H1 (cell line): ENCODE measurements at regions not wholly inside any gene's neighbourhood (a gene's known extent, or its start where the extent isn't known, plus 50 kb on each side); places are given as distances from the start of the nearest gene placed in this dataset.

Experiments
- BACH1 ChIP-seq: IDR thresholded peaks from 2 replicates; pipeline ENCODE4 v1.6.1; 2012; ENCODE audit warnings: low read length, improper control_type of control experiment
- EP300 ChIP-seq, 2 experiments: IDR thresholded peaks; 1 replicate in 1 of 2; 2 replicates in 1 of 2; pipeline ENCODE4 v1.6.1; 2011 to 2012; ENCODE audit warnings: low read depth in 2 of 2, low read length in 2 of 2, mild to moderate bottlenecking in 2 of 2, borderline replicate concordance in 1 of 2, inconsistent platforms in 1 of 2, moderate library complexity in 1 of 2
- EZH2 ChIP-seq: fragments of 200-600 bp; sonication (generic); IDR thresholded peaks from 2 replicates; pipeline ENCODE4 v1.7.1; 2012; ENCODE audit warnings: low read depth, mild to moderate bottlenecking, moderate library complexity, low read length, inconsistent platforms; ENCODE audit not compliant: severe bottlenecking
- GABPA ChIP-seq: IDR thresholded peaks from 2 replicates; pipeline ENCODE4 v1.6.1; 2011; ENCODE audit warnings: mild to moderate bottlenecking, low read length, moderate library complexity, borderline replicate concordance; ENCODE audit not compliant: insufficient read depth
- HDAC6 ChIP-seq: IDR thresholded peaks from one replicate; pipeline ENCODE4 v1.7.1; 2012; ENCODE audit warnings: low read depth, mild to moderate bottlenecking, inconsistent platforms, low read length, moderate library complexity
- KDM5A ChIP-seq: fragments of 200-600 bp; IDR thresholded peaks from 2 replicates; pipeline ENCODE4 v1.7.1; 2012; ENCODE audit warnings: mild to moderate bottlenecking, low read length, inconsistent platforms, mixed read lengths
- POLR2A ChIP-seq, 2 experiments: IDR thresholded peaks; 1 replicate in 1 of 2; 2 replicates in 1 of 2; pipeline ENCODE4 v1.6.1; 2011; ENCODE audit warnings: low read depth in 2 of 2, low read length in 2 of 2, mild to moderate bottlenecking in 2 of 2; ENCODE audit errors: control extremely low read depth in 1 of 2
- POLR2AphosphoS5 ChIP-seq: IDR thresholded peaks from 2 replicates; pipeline ENCODE4 v1.6.1; 2011; ENCODE audit warnings: low read depth, low read length
- RAD21 ChIP-seq, 2 experiments: IDR thresholded peaks in 1 of 2; conservative IDR thresholded peaks in 1 of 2; 2 replicates each; pipeline ENCODE4 v1.6.1; 2011; ENCODE audit warnings: low read depth in 2 of 2, low read length in 2 of 2, improper control_type of control experiment in 1 of 2, inconsistent platforms in 1 of 2, mild to moderate bottlenecking in 1 of 2, moderate library complexity in 1 of 2
- SIN3A ChIP-seq, 2 experiments: IDR thresholded peaks in 1 of 2; conservative IDR thresholded peaks in 1 of 2; 2 replicates each; pipeline ENCODE4 v1.6.1; 2011 to 2012; ENCODE audit warnings: low read length in 2 of 2, improper control_type of control experiment in 1 of 2, low read depth in 1 of 2, mild to moderate bottlenecking in 1 of 2
- TF ChIP-seq, protein P1 (sequence below): IDR thresholded peaks from 2 replicates; pipeline ENCODE4 v1.6.1; 2011; ENCODE audit warnings: low read length, improper control_type of control experiment
- TF ChIP-seq, protein P2 (sequence below), 3 experiments: IDR thresholded peaks; 1 replicate in 2 of 3; 2 replicates in 1 of 3; pipeline versions ENCODE4 v1.5.1 to v1.6.1; 2011; ENCODE audit warnings: low read length in 3 of 3, mild to moderate bottlenecking in 3 of 3, inconsistent platforms in 2 of 3, low read depth in 1 of 3, moderate library complexity in 1 of 3; ENCODE audit not compliant: insufficient read depth in 1 of 3; ENCODE audit errors: control extremely low read depth in 1 of 3
- TF ChIP-seq, protein P3 (sequence below): IDR thresholded peaks from 2 replicates; pipeline ENCODE4 v1.6.1; 2011; ENCODE audit warnings: low read depth, mild to moderate bottlenecking, low read length; ENCODE audit not compliant: insufficient read depth

GRCh38 chr4:126647756-126648397 is 984.9 kb upstream of the INTU start:
- TF ChIP-seq POLR2AphosphoS5: no peak
- no peak for TF ChIP-seq POLR2A (IDR thresholded peaks at IDR 0.05; ENCODE audit: control extremely low read depth in 1 of 2, low read depth in 2 of 2, low read length in 2 of 2)
- TF ChIP-seq, protein P1, sequence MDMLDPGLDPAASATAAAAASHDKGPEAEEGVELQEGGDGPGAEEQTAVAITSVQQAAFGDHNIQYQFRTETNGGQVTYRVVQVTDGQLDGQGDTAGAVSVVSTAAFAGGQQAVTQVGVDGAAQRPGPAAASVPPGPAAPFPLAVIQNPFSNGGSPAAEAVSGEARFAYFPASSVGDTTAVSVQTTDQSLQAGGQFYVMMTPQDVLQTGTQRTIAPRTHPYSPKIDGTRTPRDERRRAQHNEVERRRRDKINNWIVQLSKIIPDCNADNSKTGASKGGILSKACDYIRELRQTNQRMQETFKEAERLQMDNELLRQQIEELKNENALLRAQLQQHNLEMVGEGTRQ: no peak
- no peak for TF ChIP-seq GABPA
- TF ChIP-seq SIN3A (conservative IDR thresholded peaks at IDR 0.05 in 1 of 2, IDR thresholded peaks at IDR 0.05 in 1 of 2; ENCODE audit: low read depth in 1 of 2, low read length in 2 of 2): no peak
- TF ChIP-seq EP300 (IDR thresholded peaks at IDR 0.05; ENCODE audit: borderline replicate concordance in 1 of 2, low read depth in 2 of 2, low read length in 2 of 2): no peak
- no peak for TF ChIP-seq RAD21 (IDR thresholded peaks at IDR 0.05 in 1 of 2, conservative IDR thresholded peaks at IDR 0.05 in 1 of 2; ENCODE audit: low read depth in 2 of 2, low read length in 2 of 2)
- TF ChIP-seq, protein P2, sequence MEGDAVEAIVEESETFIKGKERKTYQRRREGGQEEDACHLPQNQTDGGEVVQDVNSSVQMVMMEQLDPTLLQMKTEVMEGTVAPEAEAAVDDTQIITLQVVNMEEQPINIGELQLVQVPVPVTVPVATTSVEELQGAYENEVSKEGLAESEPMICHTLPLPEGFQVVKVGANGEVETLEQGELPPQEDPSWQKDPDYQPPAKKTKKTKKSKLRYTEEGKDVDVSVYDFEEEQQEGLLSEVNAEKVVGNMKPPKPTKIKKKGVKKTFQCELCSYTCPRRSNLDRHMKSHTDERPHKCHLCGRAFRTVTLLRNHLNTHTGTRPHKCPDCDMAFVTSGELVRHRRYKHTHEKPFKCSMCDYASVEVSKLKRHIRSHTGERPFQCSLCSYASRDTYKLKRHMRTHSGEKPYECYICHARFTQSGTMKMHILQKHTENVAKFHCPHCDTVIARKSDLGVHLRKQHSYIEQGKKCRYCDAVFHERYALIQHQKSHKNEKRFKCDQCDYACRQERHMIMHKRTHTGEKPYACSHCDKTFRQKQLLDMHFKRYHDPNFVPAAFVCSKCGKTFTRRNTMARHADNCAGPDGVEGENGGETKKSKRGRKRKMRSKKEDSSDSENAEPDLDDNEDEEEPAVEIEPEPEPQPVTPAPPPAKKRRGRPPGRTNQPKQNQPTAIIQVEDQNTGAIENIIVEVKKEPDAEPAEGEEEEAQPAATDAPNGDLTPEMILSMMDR (IDR thresholded peaks at IDR 0.05; ENCODE audit: control extremely low read depth in 1 of 3, insufficient read depth in 1 of 3, low read depth in 1 of 3, low read length in 3 of 3): no peak
- TF ChIP-seq BACH1: no peak
- TF ChIP-seq EZH2: no peak
- TF ChIP-seq, protein P3, sequence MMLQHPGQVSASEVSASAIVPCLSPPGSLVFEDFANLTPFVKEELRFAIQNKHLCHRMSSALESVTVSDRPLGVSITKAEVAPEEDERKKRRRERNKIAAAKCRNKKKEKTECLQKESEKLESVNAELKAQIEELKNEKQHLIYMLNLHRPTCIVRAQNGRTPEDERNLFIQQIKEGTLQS: no peak
- TF ChIP-seq KDM5A: no peak
- no peak for TF ChIP-seq HDAC6
